Thoracic aorta (tissue), 2 donors: ENCODE measurements at regions not wholly inside any gene's neighbourhood (a gene's known extent, or its start where the extent isn't known, plus 50 kb on each side); places are given as distances from the start of the nearest gene placed in this dataset.

Experiments used
- ATAC-seq: fragments of 150-250 bp; one replicate; pipeline ENCODE4 v1.8.0; 2017; ENCODE audit warnings: low read depth; ENCODE audit not compliant: insufficient number of reproducible peaks, low FRiP score
- DNase-seq: peaks from one replicate; pipeline ENCODE4 v3.0.0-alpha.2; 2020; ENCODE audit warnings: low spot score
- H3K27ac ChIP-seq, 2 donors: fragments of 200-600 bp; sonication (generic); 1 replicate in 1 of 2; 2 replicates in 1 of 2; pipeline ENCODE4 v1.5.1; 2016; ENCODE audit warnings: mild to moderate bottlenecking in 2 of 2, moderate library complexity in 2 of 2
- H3K27me3 ChIP-seq: fragments of 200-600 bp; sonication (generic); replicated peaks from 2 replicates; pipeline ENCODE4 v1.6.0; 2016; ENCODE audit warnings: mild to moderate bottlenecking; ENCODE audit not compliant: insufficient read depth
- H3K36me3 ChIP-seq: fragments of 200-600 bp; sonication (generic); one replicate; pipeline ENCODE4 v1.5.1; 2016
- H3K4me1 ChIP-seq, 2 donors: fragments of 200-600 bp; sonication (generic); 1 replicate in 1 of 2; 2 replicates in 1 of 2; pipeline versions ENCODE4 v1.5.1 to v1.6.0; 2016; ENCODE audit warnings: low read depth in 2 of 2, mild to moderate bottlenecking in 1 of 2; ENCODE audit not compliant: control insufficient read depth in 1 of 2
- H3K4me3 ChIP-seq: fragments of 200-600 bp; sonication (generic); 2 replicates; pipeline ENCODE4 v1.5.1; 2016; ENCODE audit warnings: mild to moderate bottlenecking
- H3K9me3 ChIP-seq: fragments of 200-600 bp; sonication (generic); 2 replicates; pipeline ENCODE4 v1.5.1; 2016
- CTCF ChIP-seq: fragments of 200-600 bp; sonication (generic); IDR thresholded peaks from one replicate; pipeline ENCODE4 v1.5.1; 2019; ENCODE audit warnings: antibody characterized with exemption

- DNase-seq = no peak
- Histone ChIP-seq H3K4me1 (no peaks in the 10 kb centered on the region), H3K9me3 (no peaks in the 10 kb centered on the region), H3K4me3 (no peak overlapping the region), H3K36me3 (no peaks in the 10 kb centered on the region), H3K27ac (no peak overlapping the region), H3K27me3 (no peaks in the 10 kb centered on the region)
- ATAC-seq = no peak
- no peak for TF ChIP-seq CTCF
Observed at GRCh38 chr4:180394730-180395129, 1848.5 kb upstream of the TENM3 start.

GRCh38 chr4:180398564-180398963, 1844.6 kb upstream of the TENM3 start:
- Histone ChIP-seq H3K27me3 (no peaks in the 10 kb centered on the region), H3K4me3 (no peak overlapping the region), H3K9me3 (no peaks in the 10 kb centered on the region), H3K36me3 (no peaks in the 10 kb centered on the region), H3K4me1 (no peaks in the 10 kb centered on the region), H3K27ac (no peak overlapping the region)
- TF ChIP-seq CTCF = no peak
- DNase-seq = no peak
- ATAC-seq = no peak

GRCh38 chr4:180407275-180407885, 1835.8 kb upstream of the TENM3 start:
- no peak for TF ChIP-seq CTCF
- Histone ChIP-seq H3K27ac (no peak overlapping the region), H3K4me3 (no peak overlapping the region), H3K27me3 (no peaks in the 10 kb centered on the region), H3K9me3 (no peaks in the 10 kb centered on the region), H3K36me3 (no peaks in the 10 kb centered on the region), H3K4me1 (no peaks in the 10 kb centered on the region)
- DNase-seq = no peak
- ATAC-seq = no peak

GRCh38 chr4:180418819-180419531, 1824.2 kb upstream of the TENM3 start:
- DNase-seq = no peak
- TF ChIP-seq CTCF = no peak
- H3K9me3 ChIP-seq = no peaks in the 10 kb centered on the region

GRCh38 chr4:180422989-180423711, 1820.1 kb upstream of the TENM3 start:
- H3K4me3 ChIP-seq = no peak overlapping the region
- ATAC-seq (no peak), DNase-seq (no peak)
- no peak for TF ChIP-seq CTCF
- H3K27me3 ChIP-seq = no peaks in the 10 kb centered on the region
- no peaks in the 10 kb centered on the region for H3K36me3 ChIP-seq
- no peaks in the 10 kb centered on the region for H3K9me3 ChIP-seq
- no peak overlapping the region for H3K27ac ChIP-seq
- H3K4me1 ChIP-seq = no peaks in the 10 kb centered on the region

More at GRCh38 chr4:180418819-180419531, 1824.2 kb upstream of the TENM3 start:
- Histone ChIP-seq H3K4me3 (no peak overlapping the region), H3K27ac (no peak overlapping the region), H3K36me3 (no peaks in the 10 kb centered on the region), H3K27me3 (no peaks in the 10 kb centered on the region), H3K4me1 (no peaks in the 10 kb centered on the region)
- no peak for ATAC-seq
